Parathyroid adenoma (tissue), 2 donors: ENCODE measurements at regions not wholly inside any gene's neighbourhood (a gene's known extent, or its start where the extent isn't known, plus 50 kb on each side); places are given as distances from the start of the nearest gene placed in this dataset.

ENCODE experiments used
- H2AFZ ChIP-seq: fragments of 300-600 bp; sonication (generic); one replicate; pipeline ENCODE4 v1.7.0; 2017; ENCODE audit warnings: antibody characterized with exemption, mild to moderate bottlenecking
- H3K27ac ChIP-seq: fragments of 300-600 bp; sonication (generic); one replicate; pipeline ENCODE4 v1.7.0; 2017
- H3K27me3 ChIP-seq: fragments of 300-600 bp; sonication (generic); one replicate; pipeline ENCODE4 v1.7.0; 2017; ENCODE audit warnings: low read length; ENCODE audit not compliant: control insufficient read depth, insufficient read depth
- H3K36me3 ChIP-seq: fragments of 300-600 bp; sonication (generic); one replicate; pipeline ENCODE4 v1.7.0; 2017; ENCODE audit warnings: low read length; ENCODE audit not compliant: control insufficient read depth, insufficient read depth
- H3K4me1 ChIP-seq: fragments of 300-600 bp; sonication (generic); one replicate; pipeline ENCODE4 v1.7.0; 2017; ENCODE audit warnings: control low read depth
- H3K4me2 ChIP-seq: fragments of 300-600 bp; sonication (generic); one replicate; pipeline ENCODE4 v1.7.0; 2017; ENCODE audit warnings: low read length
- H3K4me3 ChIP-seq: fragments of 300-600 bp; sonication (generic); one replicate; pipeline ENCODE4 v1.7.0; 2017; ENCODE audit warnings: low read depth, low read length
- H3K79me2 ChIP-seq: fragments of 300-600 bp; sonication (generic); one replicate; pipeline ENCODE4 v1.7.0; 2017; ENCODE audit warnings: control low read depth
- H3K9ac ChIP-seq: fragments of 300-600 bp; sonication (generic); one replicate; pipeline ENCODE4 v1.7.0; 2017; ENCODE audit warnings: mild to moderate bottlenecking
- H3K9me3 ChIP-seq: fragments of 300-600 bp; sonication (generic); one replicate; pipeline ENCODE4 v1.7.0; 2017; ENCODE audit warnings: low read length; ENCODE audit not compliant: control insufficient read depth
- CTCF ChIP-seq: fragments of 300-600 bp; sonication (generic); IDR thresholded peaks from one replicate; pipeline ENCODE4 v1.7.0; 2017; ENCODE audit warnings: antibody characterized with exemption, mild to moderate bottlenecking
- donor health status: primary hyperparathyroidism.

DNA sequence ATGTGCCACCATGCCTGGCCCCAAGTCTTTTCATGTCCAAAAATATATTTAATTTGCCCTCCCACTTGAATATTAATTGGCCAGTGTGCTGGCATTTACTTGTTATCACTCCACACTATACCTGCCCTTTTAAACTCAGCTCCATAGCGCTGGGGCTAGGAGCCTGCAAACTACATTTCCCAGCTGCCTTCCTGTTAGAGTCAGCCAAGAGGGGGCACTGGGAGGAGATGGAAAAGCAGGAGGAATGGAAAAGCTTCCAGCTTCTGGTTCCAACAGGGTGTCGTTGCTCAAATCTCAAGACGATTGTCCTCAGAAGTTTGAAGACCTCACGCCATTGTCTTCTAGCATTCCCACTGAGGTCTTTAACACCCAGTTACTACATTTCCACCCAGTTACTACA, 315.5 kb downstream of the BCOR start:
- Histone ChIP-seq H3K9ac (no peak overlapping the region), H3K9me3 (no peaks in the 10 kb centered on the region), H3K36me3 (no peaks in the 10 kb centered on the region), H3K27me3 (no peaks in the 10 kb centered on the region), H3K4me2 (no peak overlapping the region), H3K27ac (no peak overlapping the region), H3K79me2 (no peaks in the 10 kb centered on the region), H3K4me3 (no peak overlapping the region), H2AFZ (no peak overlapping the region), H3K4me1 (no peaks in the 10 kb centered on the region)
- TF ChIP-seq CTCF: no peak

DNA sequence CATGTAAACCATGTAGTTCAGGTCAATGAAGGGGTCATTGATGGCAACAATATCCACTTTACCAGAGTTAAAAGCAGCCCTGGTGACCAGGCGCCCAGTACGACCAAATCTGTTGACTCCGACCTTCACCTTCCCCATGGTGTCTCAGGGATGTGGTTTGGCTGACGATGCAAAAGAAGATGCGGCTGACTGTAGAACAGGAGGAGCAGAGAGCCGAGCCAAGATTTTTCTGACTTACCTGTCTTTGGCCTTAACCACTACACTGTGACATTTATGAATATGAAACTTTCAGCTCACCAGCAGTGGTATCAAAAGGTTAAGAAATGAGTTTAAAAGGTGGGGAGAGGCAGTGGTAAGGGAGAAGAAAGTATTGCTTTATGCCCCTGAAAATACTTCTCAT, 309.8 kb downstream of the BCOR start:
- no peak overlapping the region for H3K27ac ChIP-seq
- H2AFZ ChIP-seq: no peak overlapping the region
- no peak overlapping the region for H3K9ac ChIP-seq
- no peaks in the 10 kb centered on the region for H3K4me1 ChIP-seq
- no peak overlapping the region for H3K4me2 ChIP-seq
- no peak for TF ChIP-seq CTCF
- H3K4me3 ChIP-seq: no peak overlapping the region
- H3K9me3 ChIP-seq: no peaks in the 10 kb centered on the region
- H3K36me3 ChIP-seq: no peaks in the 10 kb centered on the region
- no peaks in the 10 kb centered on the region for H3K27me3 ChIP-seq
- H3K79me2 ChIP-seq: no peaks in the 10 kb centered on the region

- TF ChIP-seq CTCF: no peak
- Histone ChIP-seq H3K27me3 (no peaks in the 10 kb centered on the region), H2AFZ (no peak overlapping the region), H3K27ac (no peak overlapping the region), H3K9ac (no peak overlapping the region), H3K36me3 (no peaks in the 10 kb centered on the region), H3K4me1 (no peaks in the 10 kb centered on the region), H3K9me3 (no peaks in the 10 kb centered on the region), H3K4me2 (no peak overlapping the region), H3K79me2 (no peaks in the 10 kb centered on the region), H3K4me3 (no peak overlapping the region)
Observed at GRCh38 chrX:39788521-39788920, 309.2 kb downstream of the BCOR start.

- no peak overlapping the region for H3K4me2 ChIP-seq
- no peak for TF ChIP-seq CTCF
- no peak overlapping the region for H2AFZ ChIP-seq
- no peak overlapping the region for H3K27ac ChIP-seq
- H3K36me3 ChIP-seq: no peaks in the 10 kb centered on the region
- no peaks in the 10 kb centered on the region for H3K9me3 ChIP-seq
- H3K9ac ChIP-seq: no peak overlapping the region
- no peaks in the 10 kb centered on the region for H3K27me3 ChIP-seq
- no peaks in the 10 kb centered on the region for H3K79me2 ChIP-seq
- no peaks in the 10 kb centered on the region for H3K4me1 ChIP-seq
- H3K4me3 ChIP-seq: no peak overlapping the region
Observed at GRCh38 chrX:39791691-39792090, 306.1 kb downstream of the BCOR start.

GRCh38 chrX:39795605-39796004, 302.2 kb downstream of the BCOR start:
- no peak overlapping the region for H3K4me2 ChIP-seq
- H3K4me3 ChIP-seq: no peak overlapping the region
- H3K27ac ChIP-seq: no peak overlapping the region
- H3K27me3 ChIP-seq: no peaks in the 10 kb centered on the region
- H3K9ac ChIP-seq: no peak overlapping the region
- TF ChIP-seq CTCF: no peak
- no peaks in the 10 kb centered on the region for H3K9me3 ChIP-seq
- no peaks in the 10 kb centered on the region for H3K36me3 ChIP-seq
- H2AFZ ChIP-seq: no peak overlapping the region
- no peaks in the 10 kb centered on the region for H3K79me2 ChIP-seq
- H3K4me1 ChIP-seq: no peaks in the 10 kb centered on the region
